ENCODE measurements at regions not wholly inside any gene's neighbourhood (a gene's known extent, or its start where the extent isn't known, plus 50 kb on each side); places are given as distances from the start of the nearest gene placed in this dataset.

DNA sequence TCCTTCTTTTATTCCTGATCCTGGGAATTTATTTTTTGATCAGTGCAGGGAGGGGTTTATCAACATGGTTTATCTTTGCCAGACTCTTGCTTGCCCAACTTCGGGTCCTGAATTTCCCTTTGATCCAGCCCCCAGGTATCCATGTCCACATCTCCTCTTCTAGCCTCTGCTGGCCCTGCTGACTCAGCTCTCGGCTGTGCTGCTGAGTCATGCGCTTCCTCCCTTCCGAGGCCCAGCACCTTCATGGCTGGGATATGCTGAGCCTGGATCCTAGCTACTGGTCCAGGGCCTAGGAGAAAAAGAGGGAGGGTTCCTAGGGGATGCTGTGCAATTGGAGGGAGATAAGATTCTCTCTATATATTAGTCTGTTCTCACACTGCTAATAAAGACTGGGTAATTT is 380.7 kb upstream of the SHH start:
- Histone ChIP-seq H3K4me2 (ENCODE audit: low read length) (no peak overlapping the region), H3K4me3 (ENCODE audit: low read length) (no peak overlapping the region), H3K79me2 (replicated peaks; ENCODE audit: insufficient read depth, low read length) (no peaks in the 10 kb centered on the region), H3F3A (ENCODE audit: insufficient read depth, low read length, poor library complexity, severe bottlenecking) (no peaks in the 10 kb centered on the region), H3K36me3 (ENCODE audit: insufficient read depth, low read length) (no peaks in the 10 kb centered on the region), H3K27me3 (ENCODE audit: insufficient read depth, low read depth, low read length) (peaks cover 55% of the 10 kb centered on the region), H4K20me1 (ENCODE audit: insufficient read depth) (no peaks in the 10 kb centered on the region), H3K9ac (ENCODE audit: low read length) (no peak overlapping the region), H3K9me3 (ENCODE audit: low read length) (no peaks in the 10 kb centered on the region), H3K27ac (ENCODE audit: low read length) (no peak overlapping the region), H2AFZ (ENCODE audit: low read depth, low read length) (no peak overlapping the region), H3K9me2 (ENCODE audit: insufficient read depth, low read length) (no peaks in the 10 kb centered on the region)
- TF ChIP-seq, protein P1, sequence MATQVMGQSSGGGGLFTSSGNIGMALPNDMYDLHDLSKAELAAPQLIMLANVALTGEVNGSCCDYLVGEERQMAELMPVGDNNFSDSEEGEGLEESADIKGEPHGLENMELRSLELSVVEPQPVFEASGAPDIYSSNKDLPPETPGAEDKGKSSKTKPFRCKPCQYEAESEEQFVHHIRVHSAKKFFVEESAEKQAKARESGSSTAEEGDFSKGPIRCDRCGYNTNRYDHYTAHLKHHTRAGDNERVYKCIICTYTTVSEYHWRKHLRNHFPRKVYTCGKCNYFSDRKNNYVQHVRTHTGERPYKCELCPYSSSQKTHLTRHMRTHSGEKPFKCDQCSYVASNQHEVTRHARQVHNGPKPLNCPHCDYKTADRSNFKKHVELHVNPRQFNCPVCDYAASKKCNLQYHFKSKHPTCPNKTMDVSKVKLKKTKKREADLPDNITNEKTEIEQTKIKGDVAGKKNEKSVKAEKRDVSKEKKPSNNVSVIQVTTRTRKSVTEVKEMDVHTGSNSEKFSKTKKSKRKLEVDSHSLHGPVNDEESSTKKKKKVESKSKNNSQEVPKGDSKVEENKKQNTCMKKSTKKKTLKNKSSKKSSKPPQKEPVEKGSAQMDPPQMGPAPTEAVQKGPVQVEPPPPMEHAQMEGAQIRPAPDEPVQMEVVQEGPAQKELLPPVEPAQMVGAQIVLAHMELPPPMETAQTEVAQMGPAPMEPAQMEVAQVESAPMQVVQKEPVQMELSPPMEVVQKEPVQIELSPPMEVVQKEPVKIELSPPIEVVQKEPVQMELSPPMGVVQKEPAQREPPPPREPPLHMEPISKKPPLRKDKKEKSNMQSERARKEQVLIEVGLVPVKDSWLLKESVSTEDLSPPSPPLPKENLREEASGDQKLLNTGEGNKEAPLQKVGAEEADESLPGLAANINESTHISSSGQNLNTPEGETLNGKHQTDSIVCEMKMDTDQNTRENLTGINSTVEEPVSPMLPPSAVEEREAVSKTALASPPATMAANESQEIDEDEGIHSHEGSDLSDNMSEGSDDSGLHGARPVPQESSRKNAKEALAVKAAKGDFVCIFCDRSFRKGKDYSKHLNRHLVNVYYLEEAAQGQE (IDR thresholded peaks at IDR 0.05; ENCODE audit: borderline replicate concordance), result no peak
- TF ChIP-seq RAD21 (conservative IDR thresholded peaks at IDR 0.05) (no peak), SMC3 (conservative IDR thresholded peaks at IDR 0.05; ENCODE audit: poor library complexity) (no peak)
- TF ChIP-seq, protein P2, sequence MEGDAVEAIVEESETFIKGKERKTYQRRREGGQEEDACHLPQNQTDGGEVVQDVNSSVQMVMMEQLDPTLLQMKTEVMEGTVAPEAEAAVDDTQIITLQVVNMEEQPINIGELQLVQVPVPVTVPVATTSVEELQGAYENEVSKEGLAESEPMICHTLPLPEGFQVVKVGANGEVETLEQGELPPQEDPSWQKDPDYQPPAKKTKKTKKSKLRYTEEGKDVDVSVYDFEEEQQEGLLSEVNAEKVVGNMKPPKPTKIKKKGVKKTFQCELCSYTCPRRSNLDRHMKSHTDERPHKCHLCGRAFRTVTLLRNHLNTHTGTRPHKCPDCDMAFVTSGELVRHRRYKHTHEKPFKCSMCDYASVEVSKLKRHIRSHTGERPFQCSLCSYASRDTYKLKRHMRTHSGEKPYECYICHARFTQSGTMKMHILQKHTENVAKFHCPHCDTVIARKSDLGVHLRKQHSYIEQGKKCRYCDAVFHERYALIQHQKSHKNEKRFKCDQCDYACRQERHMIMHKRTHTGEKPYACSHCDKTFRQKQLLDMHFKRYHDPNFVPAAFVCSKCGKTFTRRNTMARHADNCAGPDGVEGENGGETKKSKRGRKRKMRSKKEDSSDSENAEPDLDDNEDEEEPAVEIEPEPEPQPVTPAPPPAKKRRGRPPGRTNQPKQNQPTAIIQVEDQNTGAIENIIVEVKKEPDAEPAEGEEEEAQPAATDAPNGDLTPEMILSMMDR (IDR thresholded peaks at IDR 0.05; ENCODE audit: poor library complexity, severe bottlenecking), result no peak

DNA sequence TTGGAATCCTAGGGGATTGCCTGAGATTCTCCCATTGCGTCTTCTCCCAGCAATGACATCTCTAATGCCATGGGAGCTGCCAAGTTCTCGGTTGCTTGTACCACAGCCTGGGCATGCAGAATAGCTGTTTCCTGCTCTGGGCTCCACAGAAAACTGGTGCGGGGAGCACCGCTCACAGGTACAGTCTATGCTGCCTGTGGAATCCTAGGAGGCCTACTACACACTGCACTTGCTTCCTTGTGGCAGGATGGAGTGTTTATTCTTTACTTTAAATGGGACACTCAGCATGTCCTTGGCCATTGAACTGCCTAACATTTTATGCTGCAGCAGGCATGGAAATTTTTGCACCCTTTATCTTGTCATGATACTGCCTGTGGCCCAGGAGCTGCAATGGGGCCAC is 378.8 kb upstream of the SHH start:
- Histone ChIP-seq H2AFZ (ENCODE audit: low read depth, low read length) (no peak overlapping the region), H3K4me3 (ENCODE audit: low read length) (no peak overlapping the region), H3K27me3 (ENCODE audit: insufficient read depth, low read depth, low read length) (peaks cover 40% of the 10 kb centered on the region), H3K9ac (ENCODE audit: low read length) (no peak overlapping the region), H3F3A (ENCODE audit: insufficient read depth, low read length, poor library complexity, severe bottlenecking) (no peaks in the 10 kb centered on the region), H3K9me2 (ENCODE audit: insufficient read depth, low read length) (no peaks in the 10 kb centered on the region), H3K36me3 (ENCODE audit: insufficient read depth, low read length) (no peaks in the 10 kb centered on the region), H3K9me3 (ENCODE audit: low read length) (peaks cover 14% of the 10 kb centered on the region), H3K4me2 (ENCODE audit: low read length) (no peak overlapping the region), H4K20me1 (ENCODE audit: insufficient read depth) (no peaks in the 10 kb centered on the region), H3K27ac (ENCODE audit: low read length) (no peak overlapping the region), H3K79me2 (replicated peaks; ENCODE audit: insufficient read depth, low read length) (no peaks in the 10 kb centered on the region)
- TF ChIP-seq, protein P2 (IDR thresholded peaks at IDR 0.05; ENCODE audit: poor library complexity, severe bottlenecking), result no peak
- TF ChIP-seq POLR2AphosphoS5 (IDR thresholded peaks at IDR 0.05), result no peak
- TF ChIP-seq EP300 (conservative IDR thresholded peaks at IDR 0.05; ENCODE audit: poor library complexity, severe bottlenecking), result no peak
- TF ChIP-seq, protein P1 (IDR thresholded peaks at IDR 0.05; ENCODE audit: borderline replicate concordance), result no peak
- TF ChIP-seq EZH2 (IDR thresholded peaks at IDR 0.05; ENCODE audit: borderline replicate concordance, insufficient read depth, low read length, poor library complexity, severe bottlenecking), result no peak
- TF ChIP-seq MXI1 (conservative IDR thresholded peaks at IDR 0.05; ENCODE audit: poor library complexity, severe bottlenecking), result no peak
- TF ChIP-seq RAD21 (conservative IDR thresholded peaks at IDR 0.05), result no peak
- no peak for TF ChIP-seq TAF1 (IDR thresholded peaks at IDR 0.05; ENCODE audit: low read depth)
- no peak for TF ChIP-seq SMC3 (conservative IDR thresholded peaks at IDR 0.05; ENCODE audit: poor library complexity)

Measured in neural cell (in vitro differentiated cells).